Neural progenitor cell (in vitro differentiated cells): ENCODE measurements at regions not wholly inside any gene's neighbourhood (a gene's known extent, or its start where the extent isn't known, plus 50 kb on each side); places are given as distances from the start of the nearest gene placed in this dataset.

Source experiments
- EZH2 ChIP-seq: fragments of 200-600 bp; sonication (generic); IDR thresholded peaks from 2 replicates; pipeline ENCODE4 v1.6.1; 2017; ENCODE audit warnings: antibody characterized with exemption, mild to moderate bottlenecking, moderate library complexity
- EZH2phosphoT487 ChIP-seq: fragments of 200-600 bp; sonication (generic); IDR thresholded peaks from 2 replicates; pipeline ENCODE4 v1.6.1; 2017; ENCODE audit warnings: antibody characterized with exemption
- TF ChIP-seq, protein P1 (sequence below): fragments of 200-600 bp; sonication (generic); IDR thresholded peaks from 2 replicates; pipeline ENCODE4 v1.5.1; 2017; ENCODE audit warnings: antibody characterized with exemption, mild to moderate bottlenecking

DNA sequence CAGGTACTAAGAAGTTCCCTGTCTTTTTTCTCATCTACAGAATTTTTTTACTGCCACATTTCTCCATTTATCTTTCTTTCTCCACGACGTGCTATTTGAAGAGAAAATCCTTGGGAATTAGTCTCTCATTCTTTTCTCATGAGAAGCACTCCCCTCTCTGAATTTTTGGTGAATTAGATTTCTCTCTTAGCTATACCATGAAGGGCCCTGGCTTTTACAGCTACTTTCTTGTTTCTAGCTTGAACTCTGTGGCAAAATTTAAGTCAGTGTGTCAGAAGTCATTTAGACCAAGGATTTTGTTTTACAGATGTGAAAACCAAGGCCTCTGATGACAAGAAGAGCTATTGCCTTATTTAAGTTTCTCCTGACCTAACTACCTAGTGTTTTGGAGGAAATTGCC, 213.1 kb downstream of the AEBP2 start:
- TF ChIP-seq, protein P1, sequence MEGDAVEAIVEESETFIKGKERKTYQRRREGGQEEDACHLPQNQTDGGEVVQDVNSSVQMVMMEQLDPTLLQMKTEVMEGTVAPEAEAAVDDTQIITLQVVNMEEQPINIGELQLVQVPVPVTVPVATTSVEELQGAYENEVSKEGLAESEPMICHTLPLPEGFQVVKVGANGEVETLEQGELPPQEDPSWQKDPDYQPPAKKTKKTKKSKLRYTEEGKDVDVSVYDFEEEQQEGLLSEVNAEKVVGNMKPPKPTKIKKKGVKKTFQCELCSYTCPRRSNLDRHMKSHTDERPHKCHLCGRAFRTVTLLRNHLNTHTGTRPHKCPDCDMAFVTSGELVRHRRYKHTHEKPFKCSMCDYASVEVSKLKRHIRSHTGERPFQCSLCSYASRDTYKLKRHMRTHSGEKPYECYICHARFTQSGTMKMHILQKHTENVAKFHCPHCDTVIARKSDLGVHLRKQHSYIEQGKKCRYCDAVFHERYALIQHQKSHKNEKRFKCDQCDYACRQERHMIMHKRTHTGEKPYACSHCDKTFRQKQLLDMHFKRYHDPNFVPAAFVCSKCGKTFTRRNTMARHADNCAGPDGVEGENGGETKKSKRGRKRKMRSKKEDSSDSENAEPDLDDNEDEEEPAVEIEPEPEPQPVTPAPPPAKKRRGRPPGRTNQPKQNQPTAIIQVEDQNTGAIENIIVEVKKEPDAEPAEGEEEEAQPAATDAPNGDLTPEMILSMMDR = no peak
- TF ChIP-seq EZH2phosphoT487 (no peak), EZH2 (no peak)
